Daoy (cell line): ENCODE measurements at regions not wholly inside any gene's neighbourhood (a gene's known extent, or its start where the extent isn't known, plus 50 kb on each side); places are given as distances from the start of the nearest gene placed in this dataset.
"Not testable (repeated sequence)": the region's sequence is repeated elsewhere in the genome, so short reads cannot be mapped to it uniquely, and the experiment has no call there.

Source experiments
- DNase-seq: peaks from one replicate; pipeline ENCODE4 v3.0.0-alpha.2; 2015; ENCODE audit warnings: low read depth

DNA sequence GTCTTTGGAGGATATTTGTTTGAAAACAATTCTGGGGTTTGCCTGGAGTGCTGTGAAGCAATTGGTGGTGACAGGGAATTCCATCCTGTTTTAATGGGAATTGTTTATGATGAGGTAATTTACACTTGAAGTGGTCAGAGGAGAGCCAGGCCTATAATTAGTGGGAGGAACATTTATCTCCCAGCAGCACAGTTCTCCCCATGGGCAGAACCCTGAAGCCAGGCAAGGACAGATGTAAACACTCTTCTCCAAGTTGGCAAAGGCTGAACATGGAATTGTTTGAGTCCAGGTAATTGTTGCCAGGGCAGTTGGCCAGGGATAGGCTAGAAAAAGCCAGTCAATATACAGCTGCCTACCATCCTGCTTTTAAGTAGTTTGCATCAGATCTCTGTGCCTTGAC is 789.7 kb downstream of the FRK start:
- DNase-seq: no peak

DNA sequence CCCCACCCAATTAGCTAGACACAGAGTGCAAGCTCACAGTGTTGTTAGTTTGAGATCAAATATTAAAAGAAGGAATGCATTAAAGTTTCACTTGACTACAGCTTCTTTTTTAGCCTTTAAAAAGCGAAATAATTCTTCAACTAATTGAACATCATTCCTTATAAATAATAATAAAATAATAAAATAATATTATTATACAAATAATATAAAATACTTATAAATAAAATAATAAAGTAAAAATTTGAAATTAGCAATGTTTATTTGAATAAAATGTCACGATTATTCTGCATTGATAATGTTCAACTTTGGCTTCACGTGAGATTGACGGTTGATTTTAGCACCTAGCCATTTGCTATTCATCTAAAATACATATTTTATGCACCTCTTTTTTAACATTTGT is 819.3 kb downstream of the FRK start:
- no peak for DNase-seq

DNA sequence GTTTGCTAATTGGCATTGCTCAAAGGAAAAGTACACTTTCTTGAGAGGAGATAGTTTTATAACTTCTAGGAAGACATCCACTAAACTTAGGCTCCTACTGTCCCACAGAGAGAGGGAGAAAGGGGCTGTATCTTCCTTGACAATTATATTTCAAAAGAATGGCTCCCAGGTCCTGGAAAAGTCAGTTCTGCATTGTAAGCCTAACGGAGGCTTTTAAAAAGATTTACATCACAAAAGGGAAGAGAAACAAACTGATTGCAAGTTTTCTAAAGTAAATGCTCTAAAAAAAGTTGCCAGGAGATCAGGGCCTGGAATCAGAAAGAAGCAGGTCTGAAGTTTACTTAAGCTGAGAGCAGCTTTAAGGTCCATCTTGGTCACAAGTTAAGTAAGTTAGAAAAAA is 839.5 kb downstream of the FRK start:
- no peak for DNase-seq

DNA sequence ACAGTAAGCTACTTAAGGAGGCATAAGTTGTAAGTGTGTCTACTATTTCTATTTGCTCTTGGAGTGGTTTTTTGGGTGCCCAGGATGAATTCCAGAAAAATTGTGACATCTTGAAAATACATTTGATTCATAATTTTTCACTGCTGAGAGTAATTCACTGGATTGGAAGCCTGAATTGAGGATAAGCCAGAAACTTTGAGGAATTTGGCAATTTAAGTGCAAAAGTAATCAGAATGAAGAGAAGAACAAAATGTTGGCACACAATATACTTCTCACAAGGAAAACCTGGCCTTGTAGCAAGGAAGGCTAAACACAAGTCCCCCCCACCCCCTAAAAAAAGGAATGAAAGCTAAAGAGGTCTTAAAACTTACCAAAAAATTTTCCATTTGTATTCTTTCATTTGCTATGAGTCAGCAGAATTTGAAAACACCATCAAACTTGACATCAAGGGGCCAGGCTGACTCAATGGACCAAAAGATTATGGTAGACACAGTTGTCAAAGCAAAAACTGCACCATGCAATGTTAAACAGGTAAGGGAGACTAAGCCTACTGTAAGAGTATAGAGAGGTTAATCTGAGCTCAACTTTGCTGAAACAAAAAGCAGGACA is 840.0 kb downstream of the FRK start:
- DNase-seq: no peak

DNA sequence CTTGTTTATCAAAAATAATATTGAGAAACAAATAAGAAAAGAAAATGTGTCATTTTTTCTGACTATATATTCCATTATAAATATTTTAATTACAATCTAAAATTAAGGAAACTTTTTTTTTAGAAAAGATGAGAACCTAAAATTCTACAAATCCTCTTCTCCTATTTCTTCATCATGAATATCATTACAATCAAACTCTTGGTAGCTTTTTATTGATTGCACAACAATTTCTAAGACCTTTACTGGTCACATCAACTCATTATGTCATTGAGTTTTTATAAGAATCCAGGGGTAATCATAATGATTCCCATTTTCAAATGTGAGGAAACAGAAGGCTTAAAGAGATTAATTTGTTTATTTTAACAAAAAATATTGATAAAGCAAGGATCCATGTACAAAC is 841.0 kb downstream of the FRK start:
- DNase-seq: no peak

DNA sequence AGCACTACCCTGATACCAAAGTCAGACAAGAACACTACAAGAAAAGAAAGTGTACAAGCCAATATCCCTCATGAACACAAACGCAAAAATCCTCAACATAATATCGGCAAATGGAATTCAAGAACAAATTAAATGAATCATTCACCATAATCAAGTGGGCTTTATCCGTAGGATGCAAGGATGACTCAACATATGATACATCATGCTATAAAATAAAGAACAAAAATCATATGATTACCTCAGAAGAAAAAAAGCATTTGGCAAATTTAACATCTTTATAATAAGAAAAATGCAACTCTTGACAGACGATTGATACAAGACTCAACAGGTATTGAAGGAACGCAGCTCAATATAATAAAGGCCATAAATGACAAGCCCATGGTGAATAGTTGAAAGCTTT is 843.9 kb downstream of the FRK start:
- DNase-seq: no peak

DNA sequence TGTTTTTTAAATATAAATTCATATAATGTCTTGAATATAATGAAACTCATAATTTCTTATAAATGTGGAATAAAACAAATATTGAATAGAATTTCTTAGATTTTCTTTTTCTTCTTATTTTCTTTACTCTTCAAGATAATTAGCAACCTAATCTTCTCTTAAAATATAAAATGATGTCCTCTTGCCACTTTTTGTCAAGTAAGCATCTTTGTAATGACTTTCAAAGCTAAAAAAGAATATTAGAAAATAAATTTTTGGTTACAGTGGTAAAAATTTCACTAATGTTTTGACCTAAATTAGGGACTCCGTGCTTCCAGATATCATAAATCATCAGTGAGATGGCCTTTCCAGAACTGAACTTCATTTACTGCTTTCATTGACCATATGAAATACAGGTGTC is 846.4 kb downstream of the FRK start:
- DNase-seq: no peak

DNA sequence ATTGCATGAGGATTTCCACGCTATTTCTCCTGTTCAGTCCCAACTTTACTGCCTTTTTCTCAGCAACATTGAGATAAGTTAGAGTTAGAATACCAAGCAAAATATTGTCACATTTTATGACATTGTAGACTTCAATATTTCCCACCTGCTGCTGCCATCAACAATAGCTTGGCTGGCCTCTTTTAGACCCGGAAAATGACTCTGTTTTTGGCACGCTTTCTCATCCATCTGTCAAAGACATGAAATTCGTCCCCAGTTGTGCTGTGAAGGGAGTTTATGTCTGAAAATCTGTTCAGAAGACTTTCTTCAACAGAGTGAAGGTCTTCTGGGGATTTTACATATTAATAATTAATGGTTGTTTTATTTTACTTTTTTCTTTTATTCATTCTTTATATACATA is 857.3 kb downstream of the FRK start:
- no peak for DNase-seq

DNA sequence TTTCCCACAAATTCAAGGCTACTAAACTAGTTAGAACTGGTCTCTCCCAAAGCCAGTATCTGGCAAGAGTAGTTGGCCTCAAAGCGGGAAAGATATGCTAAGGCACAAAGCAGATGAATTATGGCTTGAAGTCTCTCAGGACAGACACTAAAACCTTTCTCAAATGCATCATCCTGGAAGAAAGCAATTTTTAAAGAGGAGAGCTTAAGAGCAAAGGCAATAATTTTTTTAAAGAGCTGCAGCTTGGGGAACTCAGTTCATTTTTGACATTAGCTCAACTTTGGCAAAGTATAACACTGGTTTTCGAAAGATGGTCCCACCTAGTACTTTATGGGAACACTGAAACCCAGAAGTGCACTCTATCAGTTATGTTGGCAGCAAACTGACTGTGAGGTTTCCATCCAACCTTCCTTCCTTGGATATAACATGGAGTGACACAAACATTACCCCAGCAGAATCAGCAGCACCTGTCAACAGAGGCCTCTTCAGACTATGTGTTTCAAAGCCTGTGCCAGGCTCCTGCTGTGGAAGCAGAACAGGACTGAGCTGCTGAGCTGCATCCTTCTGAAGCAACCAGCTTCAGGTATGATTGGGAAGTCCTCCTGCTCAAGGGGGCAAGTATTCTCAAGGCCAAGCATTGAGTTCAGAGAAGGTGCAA is 852.3 kb upstream of the HS3ST5 start:
- DNase-seq: no peak

DNA sequence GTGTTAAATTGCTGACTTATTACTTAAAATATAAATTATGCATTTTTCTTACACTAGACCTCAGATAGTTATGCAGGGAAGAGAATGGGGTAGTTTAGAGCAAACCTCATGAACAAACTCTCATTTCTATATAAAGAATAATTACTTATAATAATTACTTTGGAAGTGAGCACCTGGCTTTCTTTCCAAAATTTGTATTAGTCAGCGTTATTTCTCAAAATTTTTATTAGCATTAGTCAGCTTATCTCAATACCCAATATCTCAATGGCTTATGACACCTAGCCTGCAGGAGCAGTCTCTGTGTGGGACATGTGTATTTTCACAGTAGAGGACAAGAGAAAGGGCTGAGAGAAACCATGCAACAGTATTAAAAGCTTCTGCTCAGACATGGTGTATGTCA is 849.2 kb upstream of the HS3ST5 start:
- DNase-seq: no peak

DNA sequence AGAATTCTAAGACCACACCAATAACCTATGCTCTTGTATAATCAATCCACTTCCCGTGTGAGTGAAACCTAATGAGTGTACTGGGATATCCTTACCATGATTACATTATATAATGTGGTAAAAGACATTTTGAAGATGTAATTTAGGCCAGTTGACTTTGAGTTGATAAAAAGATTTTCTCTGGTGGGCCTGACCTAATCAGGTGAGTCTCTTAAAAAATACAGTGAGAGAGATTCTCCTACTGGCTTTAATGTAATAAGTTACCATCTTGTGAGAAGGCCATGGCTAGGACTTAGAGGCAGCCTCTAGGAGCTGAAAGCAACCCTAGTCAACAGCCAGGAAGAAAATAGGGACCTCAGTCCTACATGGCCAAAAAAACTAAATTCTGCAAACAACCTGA is 847.7 kb upstream of the HS3ST5 start:
- DNase-seq: no peak

DNA sequence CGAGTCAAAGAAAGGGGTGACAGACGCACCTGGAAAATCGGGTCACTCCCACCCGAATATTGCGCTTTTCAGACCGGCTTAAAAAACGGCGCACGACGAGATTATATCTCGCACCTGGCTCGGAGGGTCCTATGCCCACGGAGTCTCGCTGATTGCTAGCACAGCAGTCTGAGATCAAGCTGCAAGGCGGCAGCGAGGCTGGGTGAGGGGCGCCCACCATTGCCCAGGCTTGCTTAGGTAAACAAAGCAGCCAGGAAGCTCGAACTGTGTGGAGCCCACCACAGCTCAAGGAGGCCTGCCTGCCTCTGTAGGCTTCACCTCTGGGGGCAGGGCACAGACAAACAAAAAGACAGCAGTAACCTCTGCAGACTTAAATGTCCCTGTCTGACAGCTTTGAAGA is 832.6 kb upstream of the HS3ST5 start:
- DNase-seq: not testable (repeated sequence)

DNA sequence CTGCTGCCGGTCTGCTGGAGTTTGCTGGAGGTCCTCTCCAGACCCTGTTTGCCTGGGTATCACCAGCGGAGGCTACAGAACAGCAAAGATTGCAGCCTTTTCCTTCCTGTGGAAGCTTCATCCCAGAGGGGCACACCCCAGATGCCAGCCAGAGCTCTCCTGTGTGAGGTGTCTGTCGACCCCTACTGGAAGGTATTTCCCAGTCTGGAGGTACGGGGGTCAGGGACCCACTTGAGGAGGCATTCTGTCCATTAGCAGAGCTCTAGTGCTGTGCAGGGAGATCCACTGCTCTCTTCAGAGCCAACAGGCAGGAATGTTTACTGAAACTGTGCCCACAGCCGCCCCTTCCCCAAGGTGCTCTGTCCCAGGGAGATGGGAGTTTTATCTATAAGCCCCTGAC is 823.1 kb upstream of the HS3ST5 start:
- DNase-seq: not testable (repeated sequence)

DNA sequence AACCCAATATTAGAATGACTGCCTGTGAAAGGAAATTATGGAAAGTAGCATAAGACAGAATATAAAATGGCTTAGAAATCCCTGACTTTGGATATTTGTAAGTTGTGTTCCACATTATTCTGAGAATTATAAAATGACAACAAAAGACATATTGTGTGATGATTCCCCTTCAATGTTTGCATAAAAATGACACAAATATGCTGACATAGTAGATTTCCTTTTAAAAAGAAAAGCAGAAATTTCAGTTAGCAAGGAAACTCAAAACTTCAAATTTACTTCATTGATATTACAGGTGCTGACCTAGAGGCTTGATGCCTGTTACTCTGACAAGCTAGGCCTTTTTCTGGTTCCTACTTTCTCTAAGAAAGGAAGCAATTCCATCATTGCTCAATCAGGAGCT is 816.9 kb upstream of the HS3ST5 start:
- DNase-seq: no peak

DNA sequence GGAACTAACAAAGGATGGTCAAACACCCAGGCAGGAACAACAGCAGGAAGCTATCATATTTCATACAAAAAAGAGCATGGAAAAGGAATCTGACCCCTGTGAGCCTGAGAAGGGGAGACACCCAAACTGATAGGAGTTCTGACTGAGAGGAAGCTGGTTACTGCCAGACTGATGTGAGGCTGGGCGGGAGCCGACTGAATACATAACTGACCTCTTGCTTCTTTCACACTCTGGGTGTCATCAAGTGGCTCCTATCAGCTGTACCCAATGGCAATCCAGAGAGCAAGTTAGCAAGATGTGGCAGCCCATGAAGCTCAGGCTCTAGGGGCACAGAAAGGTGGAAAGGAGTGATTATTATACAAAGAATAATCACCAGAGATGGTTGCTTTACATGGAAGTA is 795.1 kb upstream of the HS3ST5 start:
- DNase-seq: no peak

DNA sequence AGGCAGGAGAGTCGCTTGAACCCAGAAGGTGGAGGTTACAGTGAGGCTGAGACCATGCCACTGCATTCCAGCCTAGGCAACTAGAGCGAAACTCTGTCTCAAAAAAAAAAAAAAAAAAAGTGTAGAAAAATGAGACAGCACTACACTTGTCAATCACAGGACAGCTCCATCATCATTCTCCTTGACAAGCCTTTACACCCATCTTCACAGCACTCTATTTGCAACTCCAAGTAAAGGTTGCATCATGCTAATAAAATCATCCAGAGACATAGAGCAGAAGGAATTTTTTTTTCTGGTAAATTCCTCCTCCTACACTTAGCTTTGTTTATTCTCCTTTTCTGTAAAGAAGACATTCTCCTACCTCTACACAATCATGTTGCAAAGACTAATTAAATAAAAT is 791.0 kb upstream of the HS3ST5 start:
- no peak for DNase-seq

DNA sequence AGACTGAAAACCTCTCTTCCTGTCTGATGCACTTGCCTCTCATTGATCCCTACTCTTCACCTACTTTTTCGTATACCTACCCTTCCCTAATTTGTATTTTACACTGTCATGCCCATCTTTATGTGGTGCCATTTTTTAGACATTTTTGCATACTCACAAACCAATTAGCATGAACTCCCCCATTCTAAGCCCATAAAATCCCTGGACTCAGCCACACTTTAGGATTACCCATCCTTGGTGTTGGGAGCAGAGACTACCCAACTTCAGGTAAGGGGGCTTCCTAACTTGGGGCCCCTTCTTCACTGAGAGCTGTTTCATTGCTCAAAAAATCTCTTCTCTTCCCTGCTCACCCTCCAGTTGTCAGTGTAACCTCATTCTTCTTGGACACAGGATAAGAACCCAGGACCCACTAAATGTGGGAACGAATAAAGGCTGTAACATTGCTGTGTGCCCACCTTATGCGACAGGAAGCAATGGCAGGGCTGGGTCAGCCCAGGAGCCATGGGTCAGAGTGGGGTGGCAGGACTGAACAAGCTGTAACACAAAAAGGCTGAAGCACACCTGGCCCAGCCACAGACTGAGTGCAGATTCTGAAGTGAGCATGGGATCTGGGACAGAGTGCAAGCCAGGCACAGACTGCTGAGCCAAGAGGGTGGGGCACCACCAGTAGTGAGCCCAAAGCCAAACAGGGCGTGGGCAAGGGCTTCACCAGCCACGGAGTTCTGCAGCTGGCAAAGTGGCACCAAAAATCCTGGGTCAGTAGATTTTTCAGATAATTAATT is 789.1 kb upstream of the HS3ST5 start:
- DNase-seq: no peak

DNA sequence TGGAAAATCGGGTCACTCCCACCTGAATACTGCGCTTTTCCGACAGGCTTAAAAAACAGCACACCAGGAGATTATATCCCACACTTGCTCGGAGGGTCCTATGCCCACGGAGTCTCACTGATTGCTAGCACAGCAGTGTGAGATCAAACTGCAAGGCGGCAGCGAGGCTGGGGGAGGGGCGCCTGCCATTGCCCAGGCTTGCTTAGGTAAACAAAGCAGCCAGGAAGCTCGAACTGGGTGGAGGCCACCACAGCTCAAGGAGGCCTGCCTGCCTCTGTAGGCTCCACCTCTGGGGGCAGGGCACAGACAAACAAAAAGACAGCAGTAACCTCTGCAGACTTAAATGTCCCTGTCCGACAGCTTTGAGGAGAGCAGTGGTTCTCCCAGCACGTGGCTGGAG is 778.7 kb upstream of the HS3ST5 start:
- not testable (repeated sequence) for DNase-seq

DNA sequence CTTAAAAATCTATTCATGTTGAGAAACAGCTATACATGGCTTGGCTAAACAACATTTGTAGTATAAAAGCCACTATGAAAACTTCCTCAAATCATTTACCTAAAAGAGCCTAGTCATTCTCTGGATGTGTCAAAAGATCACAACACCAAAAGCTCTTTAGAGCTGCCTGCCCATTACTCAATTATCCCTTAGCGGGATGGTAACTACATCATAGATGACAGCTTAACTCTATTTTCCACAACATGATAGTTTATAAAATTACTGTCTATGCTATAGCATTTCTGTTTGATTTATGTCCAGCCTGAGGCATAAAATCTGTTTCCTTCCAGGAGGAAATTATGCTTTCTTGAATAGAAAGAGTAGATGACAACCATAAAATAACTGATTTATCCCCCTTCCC is 777.6 kb upstream of the HS3ST5 start:
- DNase-seq: no peak

DNA sequence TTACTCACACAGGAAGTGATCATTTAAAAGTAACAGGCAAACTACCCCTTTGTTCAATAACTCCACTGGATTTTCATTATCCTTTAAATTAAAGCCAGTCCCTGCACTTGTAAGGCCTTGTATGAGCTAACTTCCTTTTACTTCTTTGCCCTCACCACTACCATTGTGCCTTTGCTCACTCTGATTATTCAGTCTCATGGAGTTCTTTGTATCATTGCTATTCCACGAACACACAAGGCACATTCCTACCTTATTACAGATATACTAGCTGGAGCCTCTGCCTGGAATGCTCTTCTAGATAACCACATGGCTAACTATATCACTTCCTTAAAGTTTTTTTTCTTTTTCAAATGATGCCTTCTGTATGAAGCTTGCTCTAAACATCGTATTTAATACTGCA is 748.6 kb upstream of the HS3ST5 start:
- DNase-seq: no peak

DNA sequence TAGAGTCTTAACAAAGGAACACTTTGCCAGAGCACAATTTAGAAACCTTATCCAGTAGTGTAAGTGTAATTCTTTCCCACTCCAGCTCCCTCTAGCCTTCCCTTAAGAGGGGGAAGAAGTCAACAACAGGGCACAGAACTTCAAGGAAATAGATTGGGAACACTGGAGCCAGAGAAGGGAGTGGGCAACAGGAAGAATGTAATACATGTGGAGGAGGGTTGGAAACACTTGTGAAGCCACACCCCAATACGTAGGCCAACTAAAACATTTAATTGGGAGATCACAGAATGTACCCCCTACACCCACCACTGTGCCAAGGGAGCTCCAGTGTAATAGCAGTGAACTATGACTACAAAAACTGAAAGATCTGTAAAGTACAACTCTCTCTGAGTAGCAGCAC is 735.7 kb upstream of the HS3ST5 start:
- DNase-seq: no peak

DNA sequence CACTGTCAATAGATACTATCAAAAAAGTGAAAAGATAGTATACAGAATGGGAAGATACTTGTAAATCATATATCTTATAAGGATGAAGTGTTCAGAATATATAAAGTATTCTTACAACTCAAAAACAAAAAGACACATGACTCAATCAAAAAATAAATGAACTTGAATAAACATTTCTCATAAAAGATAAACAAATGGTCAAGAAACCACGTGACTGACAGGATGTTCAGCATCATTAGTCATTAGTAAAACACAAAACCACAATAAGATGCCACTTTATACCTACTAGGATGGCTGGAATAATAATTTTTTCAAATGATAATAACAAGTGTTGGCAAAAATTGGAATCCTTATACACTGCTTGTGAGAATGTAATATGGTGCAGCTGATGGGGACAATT is 729.1 kb upstream of the HS3ST5 start:
- DNase-seq: no peak

DNA sequence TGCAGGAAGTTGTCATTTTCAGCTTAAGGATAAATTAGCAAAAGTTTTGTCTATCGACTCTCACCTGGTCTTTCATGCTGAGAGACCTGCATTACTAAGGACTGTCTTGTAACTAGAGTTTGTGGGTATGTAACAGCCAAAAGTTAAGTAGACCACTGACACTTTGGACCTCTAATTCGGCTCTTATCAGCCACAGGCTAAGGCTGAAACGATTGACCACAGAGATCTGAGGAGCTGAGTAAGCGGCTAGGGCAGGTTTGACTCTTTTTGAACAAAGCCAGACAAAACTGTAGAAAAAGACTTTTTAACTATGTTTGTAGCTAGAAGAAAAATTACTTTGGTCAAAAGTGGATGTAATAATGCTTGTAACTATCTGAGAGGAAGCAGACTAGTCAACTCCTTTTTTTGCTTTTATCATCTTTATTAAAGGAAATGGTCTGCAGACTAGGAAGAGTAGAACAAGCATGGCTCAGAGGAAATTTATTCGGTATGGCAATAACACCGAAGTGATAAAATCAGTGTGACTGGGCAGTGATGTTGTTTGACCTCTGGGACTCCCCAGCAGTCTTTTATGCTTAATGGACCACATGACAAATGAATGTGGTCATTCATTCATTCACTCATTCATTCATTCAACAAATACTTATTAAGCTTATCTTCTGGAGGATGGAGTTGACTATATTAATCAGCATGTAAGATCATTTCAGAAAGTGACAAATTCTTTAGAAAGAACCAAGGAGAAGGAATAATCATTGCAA is 725.0 kb upstream of the HS3ST5 start:
- DNase-seq: no peak
